H1 (cell line): ENCODE measurements at regions not wholly inside any gene's neighbourhood (a gene's known extent, or its start where the extent isn't known, plus 50 kb on each side); places are given as distances from the start of the nearest gene placed in this dataset.

Source experiments
- POU5F1 ChIP-seq: IDR thresholded peaks from 2 replicates; pipeline ENCODE4 v1.6.1; 2011; ENCODE audit warnings: low read depth, mild to moderate bottlenecking, low read length, moderate library complexity

DNA sequence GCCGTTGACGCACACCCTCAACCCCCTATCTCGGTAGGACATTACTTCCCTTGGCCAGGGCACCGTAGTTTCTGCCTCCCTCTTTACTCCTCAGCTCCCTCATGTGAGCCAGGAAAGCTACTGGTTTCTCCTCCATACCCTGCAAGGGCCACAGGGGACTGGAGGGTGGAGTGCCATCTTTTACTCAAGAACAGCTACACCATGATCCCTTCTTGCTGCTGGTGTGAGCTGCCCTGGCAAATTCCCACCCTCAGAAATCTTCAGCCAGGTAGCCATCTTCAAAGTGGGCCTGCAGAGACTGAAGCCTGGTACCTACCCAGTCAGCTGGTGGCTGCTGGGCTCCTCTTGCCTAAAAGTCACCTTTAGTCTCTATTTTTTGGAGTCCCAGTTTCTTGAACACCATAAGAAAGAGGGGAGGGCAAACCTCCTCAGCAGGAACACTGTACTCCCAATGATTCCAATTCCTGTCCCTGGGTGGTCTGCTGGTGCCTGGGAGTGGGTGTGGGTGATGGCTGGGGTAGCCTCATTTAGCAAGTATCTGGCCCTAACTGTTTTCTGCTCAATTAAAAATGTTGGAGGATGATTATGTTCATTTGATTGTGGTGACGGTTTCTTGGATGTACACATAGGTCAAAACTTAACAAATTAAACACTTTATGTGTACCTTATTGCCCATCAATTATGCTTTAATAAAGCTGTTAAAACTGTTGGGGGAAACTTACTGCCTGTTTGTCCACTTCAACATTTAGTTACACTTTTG, 105.0 kb upstream of the NPY start (continued):
- no peak for TF ChIP-seq POU5F1
- TF ChIP-seq, all 59 proteins: peak for 0
